T-helper 2 cell treated with Interferon-gamma antibody and Interleukin-4, amounts not matched to agents 5 μg/mL and 100 μg/mL, for 36 hours (primary cell): ENCODE measurements at regions not wholly inside any gene's neighbourhood (a gene's known extent, or its start where the extent isn't known, plus 50 kb on each side); places are given as distances from the start of the nearest gene placed in this dataset.

Source experiments
- DNase-seq: peaks from one replicate; pipeline ENCODE4 v3.0.0; 2021; ENCODE audit warnings: low spot score
- H3K27ac Mint-ChIP-seq: one replicate; pipeline ENCODE4 v1.8.0; 2021; ENCODE audit warnings: mild to moderate bottlenecking, mixed read lengths
- H3K27me3 Mint-ChIP-seq: one replicate; pipeline ENCODE4 v1.8.0; 2021; ENCODE audit warnings: low read depth, mixed read lengths
- H3K36me3 Mint-ChIP-seq: one replicate; pipeline ENCODE4 v1.8.0; 2021; ENCODE audit warnings: low read depth, mixed read lengths
- H3K4me1 Mint-ChIP-seq: one replicate; pipeline ENCODE4 v1.8.0; 2021; ENCODE audit warnings: low read depth, mixed read lengths
- H3K4me3 Mint-ChIP-seq: one replicate; pipeline ENCODE4 v1.8.0; 2022; ENCODE audit warnings: mild to moderate bottlenecking, moderate library complexity, mixed read lengths
- H3K9me3 Mint-ChIP-seq: one replicate; pipeline ENCODE4 v1.8.0; 2021; ENCODE audit warnings: mixed read lengths

DNA sequence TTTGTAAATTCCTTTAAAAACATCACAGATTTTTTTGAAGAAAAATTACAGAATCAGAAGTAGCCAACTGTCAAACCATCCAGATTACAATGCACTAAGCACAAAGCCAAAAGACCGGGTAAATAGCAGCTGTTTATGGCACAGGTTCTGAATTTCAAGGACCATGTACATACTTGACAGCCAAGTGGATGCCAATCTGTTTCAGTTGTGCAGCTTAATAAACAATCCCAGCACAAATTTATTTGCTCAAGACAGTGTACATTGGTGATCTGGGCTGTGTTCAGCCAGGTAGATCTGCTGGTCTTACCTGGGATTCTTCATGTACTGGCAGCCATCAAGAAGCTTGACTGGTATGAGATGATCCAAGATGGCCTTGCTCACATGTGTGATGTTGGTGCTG, 229.8 kb upstream of the FLRT2 start:
- H3K4me3 Mint-ChIP-seq = no peak overlapping the region
- H3K36me3 Mint-ChIP-seq = no peaks in the 10 kb centered on the region
- H3K4me1 Mint-ChIP-seq = no peaks in the 10 kb centered on the region
- no peak overlapping the region for H3K27ac Mint-ChIP-seq
- peaks cover 21% of the 10 kb centered on the region for H3K9me3 Mint-ChIP-seq
- no peaks in the 10 kb centered on the region for H3K27me3 Mint-ChIP-seq
- DNase-seq = no peak

DNA sequence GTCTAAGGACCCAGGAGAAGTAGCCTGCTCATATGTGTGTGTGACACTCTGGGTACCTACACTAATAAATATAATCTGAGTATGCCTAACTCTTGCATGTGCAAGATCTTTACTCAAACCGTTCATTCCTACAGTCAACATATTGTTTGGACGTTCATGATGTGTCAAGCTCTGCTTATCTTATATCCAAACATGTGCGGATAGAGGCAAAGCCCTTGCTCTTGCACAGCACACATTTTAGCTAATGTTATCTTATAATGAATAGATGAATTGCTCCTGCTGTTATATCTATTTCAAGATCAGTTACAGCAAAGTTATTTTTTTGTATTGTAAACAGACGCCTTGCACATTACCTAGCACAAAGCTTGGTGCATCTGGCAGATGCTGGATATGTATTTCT, 228.4 kb upstream of the FLRT2 start:
- Mint-ChIP-seq H3K27me3 (no peaks in the 10 kb centered on the region), H3K27ac (no peak overlapping the region), H3K9me3 (peaks cover 19% of the 10 kb centered on the region), H3K36me3 (no peaks in the 10 kb centered on the region), H3K4me1 (no peaks in the 10 kb centered on the region), H3K4me3 (no peak overlapping the region)
- DNase-seq = no peak

DNA sequence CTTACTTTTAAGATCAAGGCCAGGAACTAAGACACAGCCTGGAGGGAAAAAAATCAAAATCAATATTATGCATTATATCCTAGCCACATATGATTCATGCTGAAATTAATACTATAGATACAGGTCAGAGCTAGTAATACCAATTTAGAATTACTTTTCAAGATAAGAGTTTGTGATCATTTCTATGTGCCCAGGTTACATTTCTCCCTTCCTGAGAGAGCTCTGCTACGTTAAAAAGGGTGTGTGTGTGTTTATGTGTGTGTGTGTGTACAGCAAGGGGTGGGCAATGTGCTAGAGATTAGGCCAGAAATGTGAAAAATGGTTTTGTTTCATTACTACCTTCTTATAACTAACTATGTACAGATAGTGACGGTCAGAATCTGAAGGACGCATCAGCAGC, 223.9 kb upstream of the FLRT2 start:
- Mint-ChIP-seq H3K27ac (no peak overlapping the region), H3K4me3 (no peak overlapping the region), H3K27me3 (no peaks in the 10 kb centered on the region), H3K4me1 (no peaks in the 10 kb centered on the region), H3K36me3 (no peaks in the 10 kb centered on the region), H3K9me3 (peaks cover 9% of the 10 kb centered on the region)
- DNase-seq = no peak

DNA sequence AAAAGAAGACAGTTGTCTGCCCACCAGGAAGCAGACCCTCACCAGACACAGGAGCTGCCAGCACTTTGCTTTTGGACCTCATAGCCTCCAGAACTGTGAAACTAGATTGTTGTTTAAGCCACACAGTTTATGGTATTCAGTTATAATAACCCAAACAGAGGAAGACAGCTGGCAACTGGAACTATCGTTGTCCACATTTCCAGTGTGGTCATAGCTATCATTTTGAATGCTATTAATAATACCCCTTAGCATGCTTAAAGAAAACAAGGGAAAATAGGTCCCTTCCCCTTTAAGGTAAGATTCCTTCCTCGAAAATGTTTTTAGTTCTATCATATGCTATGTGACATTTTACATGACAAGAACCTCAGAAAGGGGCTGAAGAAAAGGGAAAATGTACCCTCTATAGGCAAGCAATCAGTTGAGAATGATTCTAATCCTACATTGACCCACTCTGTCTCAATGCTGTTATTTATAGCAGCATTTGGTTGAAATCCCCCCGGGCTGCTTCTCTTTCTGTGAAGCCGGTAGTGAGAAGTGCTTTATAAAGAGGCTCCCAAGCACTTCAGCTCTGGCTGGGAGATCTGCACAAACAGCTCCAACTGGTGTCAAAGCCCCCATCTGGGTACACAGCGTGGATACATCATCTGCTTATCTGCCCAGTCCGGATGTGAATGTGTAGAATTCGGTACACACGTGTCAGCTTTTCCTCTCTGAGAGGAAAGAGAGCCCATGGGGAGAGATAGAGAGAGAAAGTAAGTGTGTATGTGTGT, 221.2 kb upstream of the FLRT2 start:
- Mint-ChIP-seq H3K4me3 (no peak overlapping the region), H3K4me1 (no peaks in the 10 kb centered on the region), H3K27me3 (no peaks in the 10 kb centered on the region), H3K9me3 (peaks cover 10% of the 10 kb centered on the region), H3K36me3 (no peaks in the 10 kb centered on the region), H3K27ac (no peak overlapping the region)
- DNase-seq = no peak

DNA sequence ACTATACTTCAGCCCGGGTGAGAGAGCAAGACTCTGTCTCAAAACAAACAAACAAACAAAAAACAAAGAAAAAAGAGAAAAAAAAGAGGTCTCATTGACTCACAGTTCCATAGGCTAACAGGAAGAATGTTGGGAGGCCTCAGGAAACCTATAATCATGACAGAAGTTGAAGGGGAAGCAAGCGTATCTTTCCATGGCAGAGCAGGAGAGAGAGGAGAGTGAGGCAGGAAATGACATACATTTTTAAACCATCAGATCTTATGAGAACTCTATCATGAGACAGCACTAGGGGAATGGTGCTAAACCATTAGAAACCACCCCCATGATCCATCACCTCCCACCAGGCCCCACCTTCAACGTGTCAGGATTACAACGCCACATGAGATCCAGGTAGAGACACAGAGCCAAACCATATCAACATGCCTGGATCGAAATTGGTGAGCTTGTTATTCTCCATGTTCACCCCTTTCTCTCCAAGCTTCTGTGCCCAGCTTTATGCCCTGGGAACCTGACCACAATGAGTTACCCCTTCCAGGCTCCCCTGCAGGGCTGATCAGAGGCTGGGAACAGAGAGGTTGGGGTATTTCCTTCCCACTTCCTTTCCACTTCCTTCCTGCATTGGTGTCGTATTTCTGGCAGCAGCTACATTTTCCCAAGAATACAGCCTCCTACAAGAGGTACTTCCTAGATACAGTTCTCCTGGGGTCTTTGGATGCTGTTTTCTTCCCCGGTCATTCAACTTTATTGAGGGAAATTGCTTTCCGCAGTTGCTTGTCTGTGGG, 219.3 kb upstream of the FLRT2 start:
- Mint-ChIP-seq H3K27me3 (no peaks in the 10 kb centered on the region), H3K27ac (no peak overlapping the region), H3K36me3 (no peaks in the 10 kb centered on the region), H3K9me3 (peaks cover 14% of the 10 kb centered on the region), H3K4me3 (no peak overlapping the region), H3K4me1 (no peaks in the 10 kb centered on the region)
- DNase-seq = no peak

DNA sequence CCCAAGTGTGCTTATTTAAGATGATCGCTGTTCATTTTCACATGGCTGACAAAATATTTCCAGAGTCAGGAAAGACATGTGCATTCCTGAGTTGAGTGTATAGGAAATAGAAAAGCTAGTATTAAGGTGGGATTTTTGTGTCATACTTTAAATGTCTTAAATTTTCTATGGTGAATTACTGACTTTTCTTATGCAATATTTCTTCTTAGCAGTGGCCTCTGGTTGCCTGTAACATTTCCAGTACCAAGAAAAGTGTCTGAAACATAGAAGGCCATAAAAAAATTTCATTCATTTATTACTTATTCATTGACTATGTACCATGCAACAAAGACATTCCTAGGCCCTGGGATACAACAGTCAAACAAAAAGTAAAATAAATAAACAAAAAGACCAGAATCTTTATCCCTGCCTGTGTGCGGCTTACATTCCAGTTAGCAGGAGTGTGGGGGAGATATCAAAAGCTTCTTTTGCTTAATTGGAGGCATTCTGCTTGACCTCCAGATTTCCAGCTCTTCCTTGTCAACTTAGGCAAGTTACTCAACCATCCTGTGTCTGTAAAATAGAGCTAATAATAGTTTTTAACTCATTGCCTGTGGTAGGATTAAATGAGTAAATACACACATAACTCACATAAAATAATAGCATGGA, 216.3 kb upstream of the FLRT2 start:
- H3K9me3 Mint-ChIP-seq = peaks cover 17% of the 10 kb centered on the region
- DNase-seq = no peak
- H3K4me3 Mint-ChIP-seq = no peak overlapping the region
- H3K27ac Mint-ChIP-seq = no peak overlapping the region
- no peaks in the 10 kb centered on the region for H3K36me3 Mint-ChIP-seq
- H3K4me1 Mint-ChIP-seq = no peaks in the 10 kb centered on the region
- no peaks in the 10 kb centered on the region for H3K27me3 Mint-ChIP-seq

DNA sequence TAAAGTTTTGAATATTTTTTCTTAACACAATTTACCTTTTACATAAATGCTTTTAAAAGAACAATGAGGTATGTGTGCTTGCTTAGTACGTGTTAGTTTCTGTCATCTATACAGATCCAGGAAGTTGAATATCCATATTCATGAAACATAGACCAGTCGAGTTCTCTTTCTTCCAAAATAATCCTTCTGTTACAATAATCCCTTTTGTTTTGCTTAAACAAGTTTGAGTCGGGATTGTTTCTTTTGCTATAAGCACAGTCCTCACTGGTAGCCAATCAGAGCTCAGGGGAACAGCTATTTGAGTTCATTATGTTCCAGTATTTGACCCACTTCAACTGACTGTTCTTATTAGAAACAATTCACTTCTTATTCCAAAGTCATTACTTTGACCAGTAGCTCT, 214.7 kb upstream of the FLRT2 start:
- H3K4me3 Mint-ChIP-seq = no peak overlapping the region
- H3K36me3 Mint-ChIP-seq = no peaks in the 10 kb centered on the region
- H3K4me1 Mint-ChIP-seq = no peaks in the 10 kb centered on the region
- DNase-seq = no peak
- H3K9me3 Mint-ChIP-seq = peaks cover 14% of the 10 kb centered on the region
- no peaks in the 10 kb centered on the region for H3K27me3 Mint-ChIP-seq
- H3K27ac Mint-ChIP-seq = no peak overlapping the region

DNA sequence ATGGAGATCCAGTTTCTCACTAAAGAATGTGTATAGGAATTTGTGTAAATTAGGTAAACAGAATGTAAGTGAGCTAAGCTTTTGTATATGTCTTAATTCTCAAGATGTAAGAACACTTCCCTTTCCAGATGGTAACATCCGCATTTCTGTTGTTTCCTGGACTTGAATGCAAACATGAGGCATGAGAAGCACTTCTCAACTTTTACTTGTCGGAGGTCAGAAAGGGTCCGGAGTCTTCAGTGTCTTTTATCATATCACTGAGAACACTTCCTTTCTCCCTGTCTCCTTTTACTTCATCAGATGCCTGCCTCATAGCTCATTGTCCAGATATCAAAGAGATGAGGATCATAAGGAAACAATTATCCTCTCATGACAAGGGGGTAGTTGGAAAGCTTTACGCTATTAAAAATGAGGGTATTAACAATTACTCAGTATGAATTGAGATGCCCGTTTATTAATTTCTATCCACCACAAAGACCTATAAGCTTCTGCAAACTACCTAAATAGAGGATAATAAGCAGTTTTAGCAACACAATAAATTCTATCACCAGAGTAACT, 214.1 kb upstream of the FLRT2 start:
- no peak for DNase-seq
- Mint-ChIP-seq H3K4me3 (no peak overlapping the region), H3K36me3 (no peaks in the 10 kb centered on the region), H3K4me1 (no peaks in the 10 kb centered on the region), H3K27ac (no peak overlapping the region), H3K27me3 (no peaks in the 10 kb centered on the region), H3K9me3 (peaks cover 13% of the 10 kb centered on the region)

DNA sequence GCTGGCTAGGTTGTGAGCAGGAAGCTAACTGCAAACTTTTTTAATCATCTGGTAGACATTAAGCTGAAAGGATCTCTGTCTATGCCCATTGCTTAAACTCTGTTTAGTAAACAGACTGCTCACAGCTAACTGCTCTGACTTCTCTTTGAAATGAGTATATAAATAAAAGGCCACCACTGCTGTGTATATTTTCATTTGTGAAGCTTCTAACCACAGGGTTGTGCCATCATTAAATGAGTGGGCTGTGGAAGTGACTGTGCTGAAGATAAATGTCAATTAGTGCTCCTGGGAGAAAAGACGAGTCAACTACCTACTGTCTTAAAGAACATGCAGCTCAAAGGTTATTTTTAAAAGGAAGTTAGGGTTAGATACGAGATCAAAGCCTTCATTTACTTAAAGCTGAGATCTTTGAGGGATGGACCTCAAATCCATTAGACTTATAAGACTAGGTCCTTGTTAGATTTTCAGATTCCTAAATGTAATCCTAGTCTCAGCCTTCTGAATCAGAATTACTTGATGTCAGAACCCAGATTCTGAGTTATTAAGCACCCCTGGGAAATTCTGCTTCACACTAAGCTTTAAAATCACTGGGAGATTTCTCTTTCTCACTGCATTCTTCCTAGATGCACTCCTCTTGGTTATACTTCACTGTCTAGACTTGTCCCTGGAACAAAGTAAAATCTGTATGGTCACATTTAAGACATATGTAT, 213.1 kb upstream of the FLRT2 start:
- no peaks in the 10 kb centered on the region for H3K27me3 Mint-ChIP-seq
- no peaks in the 10 kb centered on the region for H3K4me1 Mint-ChIP-seq
- peaks cover 14% of the 10 kb centered on the region for H3K9me3 Mint-ChIP-seq
- no peak for DNase-seq
- H3K36me3 Mint-ChIP-seq = no peaks in the 10 kb centered on the region
- H3K4me3 Mint-ChIP-seq = no peak overlapping the region
- no peak overlapping the region for H3K27ac Mint-ChIP-seq

DNA sequence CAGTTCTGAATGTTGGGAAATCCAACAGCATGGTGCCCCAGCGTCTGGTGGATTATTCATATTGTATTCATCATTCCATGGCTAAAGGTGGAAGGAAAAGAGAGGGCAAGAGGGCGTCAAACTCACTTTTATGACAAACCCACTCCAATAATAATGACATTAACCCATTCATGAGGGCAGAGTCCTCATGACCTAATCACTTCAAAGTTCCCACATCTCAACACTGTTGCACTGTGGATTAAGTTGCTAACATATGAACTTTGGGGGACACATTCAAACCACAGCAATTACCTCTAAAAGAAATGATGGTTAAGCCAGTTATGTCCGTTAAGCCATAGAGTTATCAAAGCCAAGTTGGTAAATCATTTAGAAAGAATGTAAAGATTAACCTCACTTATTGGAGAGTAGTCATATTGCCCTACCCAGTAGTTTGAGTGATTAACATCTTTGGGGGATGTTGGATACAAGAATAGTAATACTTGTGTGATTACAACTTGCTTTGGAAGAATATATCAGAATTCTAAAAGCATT, 212.4 kb upstream of the FLRT2 start:
- no peaks in the 10 kb centered on the region for H3K36me3 Mint-ChIP-seq
- H3K9me3 Mint-ChIP-seq = peaks cover 16% of the 10 kb centered on the region
- H3K27me3 Mint-ChIP-seq = no peaks in the 10 kb centered on the region
- H3K27ac Mint-ChIP-seq = no peak overlapping the region
- no peaks in the 10 kb centered on the region for H3K4me1 Mint-ChIP-seq
- no peak overlapping the region for H3K4me3 Mint-ChIP-seq
- DNase-seq = no peak

DNA sequence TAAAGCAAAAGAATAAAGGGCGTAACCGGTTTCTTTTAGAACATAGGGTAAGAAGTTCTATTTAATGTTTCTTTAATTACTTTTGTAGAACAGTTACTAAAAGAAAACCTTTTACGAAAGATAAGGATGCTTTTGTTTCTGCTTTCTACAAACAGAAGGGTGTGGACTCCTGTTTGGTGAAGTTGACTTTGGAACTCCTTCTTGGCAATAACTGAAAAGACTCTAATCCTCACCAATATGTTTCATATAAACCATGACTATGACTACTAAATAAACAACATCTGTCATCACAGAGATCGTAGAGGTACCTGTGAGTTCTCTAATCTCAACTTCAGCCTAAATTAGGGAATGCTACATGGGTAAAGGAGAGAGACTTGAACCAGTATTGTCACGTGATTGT, 210.8 kb upstream of the FLRT2 start:
- Mint-ChIP-seq H3K27ac (no peak overlapping the region), H3K4me1 (no peaks in the 10 kb centered on the region), H3K27me3 (no peaks in the 10 kb centered on the region), H3K36me3 (no peaks in the 10 kb centered on the region), H3K4me3 (no peak overlapping the region), H3K9me3 (peaks cover 19% of the 10 kb centered on the region)
- DNase-seq = no peak

DNA sequence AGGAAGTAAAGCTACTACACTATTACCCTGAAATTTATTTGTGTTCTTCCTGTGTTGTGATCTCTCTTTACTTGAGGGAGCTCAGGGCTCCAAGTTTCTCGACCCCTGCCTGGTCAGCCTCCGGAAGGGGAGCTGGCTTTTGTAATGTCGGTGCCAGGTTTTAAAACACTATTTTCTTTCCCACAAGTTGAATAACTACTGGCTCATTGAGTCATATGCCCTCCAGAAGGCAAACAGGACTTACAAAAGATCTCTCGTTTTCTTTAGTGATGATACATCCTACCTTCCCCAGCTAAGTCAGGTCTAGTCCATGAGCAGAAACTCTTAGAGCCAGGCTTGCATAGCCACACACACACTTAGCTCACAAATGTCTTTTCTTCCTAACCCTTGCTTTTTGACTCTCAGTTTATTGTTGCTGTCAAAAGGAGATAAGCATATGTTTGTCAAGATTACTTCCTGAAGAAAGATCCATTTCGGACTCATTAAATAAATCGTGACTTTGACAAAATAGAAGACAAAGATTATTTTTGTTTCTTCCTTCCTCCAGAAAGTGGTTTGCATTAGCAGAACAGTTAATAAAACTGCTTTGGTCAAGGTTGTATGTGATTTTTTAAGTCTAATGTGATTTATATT, 209.8 kb upstream of the FLRT2 start:
- Mint-ChIP-seq H3K27me3 (no peaks in the 10 kb centered on the region), H3K36me3 (no peaks in the 10 kb centered on the region), H3K4me1 (no peaks in the 10 kb centered on the region), H3K9me3 (peaks cover 15% of the 10 kb centered on the region), H3K4me3 (no peak overlapping the region), H3K27ac (no peak overlapping the region)
- no peak for DNase-seq
